ENCODE measurements at regions not wholly inside any gene's neighbourhood (a gene's known extent, or its start where the extent isn't known, plus 50 kb on each side); places are given as distances from the start of the nearest gene placed in this dataset.

GRCh38 chr3:193943200-193943599 is 192.7 kb upstream of the HES1 start:
- Histone ChIP-seq H3K36me3 (no peaks in the 10 kb centered on the region), H3K27ac (no peak overlapping the region), H3K9me3 (no peaks in the 10 kb centered on the region), H3K4me1 (peaks cover 0 to 10% (median 0%) of the 10 kb centered on the region in 4 donors), H3K4me3 (no peak overlapping the region), H3K27me3 (no peaks in the 10 kb centered on the region)
- TF ChIP-seq POLR2A (IDR thresholded peaks at IDR 0.05) (no peak), EP300 (IDR thresholded peaks at IDR 0.05) (no peak), CTCF (IDR thresholded peaks at IDR 0.05) (no peak)
- DNase-seq (ENCODE audit: low spot score in 2 of 2) = no peak
- WGBS, 2 donors = 72 to 75% methylated on average over 13 of the region's 13 CpGs

- Histone ChIP-seq H3K27ac (no peak overlapping the region), H3K4me1 (peaks cover 0 to 10% (median 0%) of the 10 kb centered on the region in 4 donors), H3K27me3 (no peaks in the 10 kb centered on the region), H3K9me3 (no peaks in the 10 kb centered on the region), H3K36me3 (no peaks in the 10 kb centered on the region), H3K4me3 (no peak overlapping the region)
- 81 to 84% methylated on average over 18 of the region's 18 CpGs for WGBS, 2 donors
- TF ChIP-seq CTCF (IDR thresholded peaks at IDR 0.05) (no peak), POLR2A (IDR thresholded peaks at IDR 0.05) (no peak), EP300 (IDR thresholded peaks at IDR 0.05) (no peak)
- no peak for DNase-seq (ENCODE audit: low spot score in 2 of 2)
Measured at GRCh38 chr3:193943851-193944517, 192.0 kb upstream of the HES1 start.

GRCh38 chr3:193944518-193944884 is 191.4 kb upstream of the HES1 start:
- no peak for DNase-seq (ENCODE audit: low spot score in 2 of 2)
- Histone ChIP-seq H3K4me1 (peaks cover 0 to 10% (median 0%) of the 10 kb centered on the region in 4 donors), H3K4me3 (no peak overlapping the region), H3K36me3 (no peaks in the 10 kb centered on the region), H3K9me3 (no peaks in the 10 kb centered on the region), H3K27me3 (no peaks in the 10 kb centered on the region), H3K27ac (no peak overlapping the region)
- 82 to 83% methylated on average over 7 of the region's 7 CpGs for WGBS, 2 donors
- TF ChIP-seq CTCF (IDR thresholded peaks at IDR 0.05) = no peak
- TF ChIP-seq EP300 (IDR thresholded peaks at IDR 0.05) = no peak
- no peak for TF ChIP-seq POLR2A (IDR thresholded peaks at IDR 0.05)

GRCh38 chr3:193945143-193945542 is 190.8 kb upstream of the HES1 start:
- H3K36me3 ChIP-seq = no peaks in the 10 kb centered on the region
- H3K9me3 ChIP-seq = no peaks in the 10 kb centered on the region
- peaks cover 0 to 10% (median 0%) of the 10 kb centered on the region in 4 donors for H3K4me1 ChIP-seq
- 68 to 89% methylated on average over 5 of the region's 5 CpGs for WGBS, 2 donors
- TF ChIP-seq POLR2A (IDR thresholded peaks at IDR 0.05) (no peak), EP300 (IDR thresholded peaks at IDR 0.05) (peak in 1 of 2 donors; percentile 7)
- peak in 1 of 2 donors; percentile 15 for DNase-seq (ENCODE audit: low spot score in 2 of 2)
- H3K4me3 ChIP-seq = no peak overlapping the region
- H3K27ac ChIP-seq = no peak overlapping the region
- H3K27me3 ChIP-seq = no peaks in the 10 kb centered on the region

- Histone ChIP-seq H3K4me3 (no peak overlapping the region), H3K27me3 (no peaks in the 10 kb centered on the region), H3K36me3 (no peaks in the 10 kb centered on the region), H3K27ac (no peak overlapping the region), H3K4me1 (peaks cover 0 to 10% (median 0%) of the 10 kb centered on the region in 4 donors), H3K9me3 (no peaks in the 10 kb centered on the region)
- no peak for TF ChIP-seq POLR2A (IDR thresholded peaks at IDR 0.05)
- TF ChIP-seq EP300 (IDR thresholded peaks at IDR 0.05) = no peak
- DNase-seq (ENCODE audit: low spot score in 2 of 2) = no peak
- 32 to 36% methylated on average over 5 of the region's 5 CpGs for WGBS, 2 donors
Measured at GRCh38 chr3:193946945-193947344, 189.0 kb upstream of the HES1 start.

- H3K4me1 ChIP-seq = peaks cover 0 to 10% (median 0%) of the 10 kb centered on the region in 4 donors
- no peaks in the 10 kb centered on the region for H3K9me3 ChIP-seq
- TF ChIP-seq CTCF (IDR thresholded peaks at IDR 0.05) (no peak), EP300 (IDR thresholded peaks at IDR 0.05) (no peak), POLR2A (IDR thresholded peaks at IDR 0.05) (no peak)
- no peaks in the 10 kb centered on the region for H3K36me3 ChIP-seq
- 75 to 89% methylated on average over 6 of the region's 6 CpGs for WGBS, 2 donors
- H3K4me3 ChIP-seq = no peak overlapping the region
- no peak overlapping the region for H3K27ac ChIP-seq
- no peaks in the 10 kb centered on the region for H3K27me3 ChIP-seq
- no peak for DNase-seq (ENCODE audit: low spot score in 2 of 2)
Measured at GRCh38 chr3:193947596-193947995, 188.4 kb upstream of the HES1 start.
